ENCODE measurements at regions not wholly inside any gene's neighbourhood (a gene's known extent, or its start where the extent isn't known, plus 50 kb on each side); places are given as distances from the start of the nearest gene placed in this dataset.

- TF ChIP-seq REST (IDR thresholded peaks at IDR 0.05; ENCODE audit: borderline replicate concordance in 1 of 2, low read depth in 1 of 2, low read length in 2 of 2) (no peak), NFE2L1 (CRISPR knock-in tag; IDR thresholded peaks at IDR 0.05; ENCODE audit: borderline replicate concordance) (no peak), JUNB (CRISPR knock-in tag; IDR thresholded peaks at IDR 0.05; ENCODE audit: borderline replicate concordance) (no peak), PLSCR1 (CRISPR knock-in tag; IDR thresholded peaks at IDR 0.05; ENCODE audit: borderline replicate concordance) (no peak), GPBP1L1 (CRISPR knock-in tag; IDR thresholded peaks at IDR 0.05) (no peak), KDM5A (IDR thresholded peaks at IDR 0.05; ENCODE audit: borderline replicate concordance, low read length) (no peak), ZHX2 (IDR thresholded peaks at IDR 0.05; ENCODE audit: low read depth) (no peak), ZHX2 (CRISPR knock-in tag; IDR thresholded peaks at IDR 0.05; ENCODE audit: borderline replicate concordance) (no peak), ZFP36L2 (CRISPR knock-in tag; IDR thresholded peaks at IDR 0.05) (no peak), ZNF710 (CRISPR knock-in tag; IDR thresholded peaks at IDR 0.05; ENCODE audit: borderline replicate concordance) (no peak), ZNF260 (CRISPR knock-in tag; IDR thresholded peaks at IDR 0.05; ENCODE audit: borderline replicate concordance, low read depth) (no peak), ZNF749 (CRISPR knock-in tag; IDR thresholded peaks at IDR 0.05; ENCODE audit: borderline replicate concordance) (no peak), ZNF790 (CRISPR knock-in tag; IDR thresholded peaks at IDR 0.05; ENCODE audit: borderline replicate concordance) (no peak), NAIF1 (CRISPR knock-in tag; IDR thresholded peaks at IDR 0.05; ENCODE audit: borderline replicate concordance) (0 out of 2 replicates have a peak, but pooled peaks have one; percentile 49)
These were observed 114.0 kb upstream of the GOT2 start (continued) for GRCh38 chr16:58847902-58848661.

Measured in HepG2 (cell line).